BJ (cell line): ENCODE measurements at regions not wholly inside any gene's neighbourhood (a gene's known extent, or its start where the extent isn't known, plus 50 kb on each side); places are given as distances from the start of the nearest gene placed in this dataset.
"Not testable (repeated sequence)": the region's sequence is repeated elsewhere in the genome, so short reads cannot be mapped to it uniquely, and the experiment has no call there.

Experiments used
- CTCF ChIA-PET: fragments of 350-600 bp; formaldehyde crosslinking; extraction: SDS; loops from one replicate; lab custom pipeline; 2021; ENCODE audit warnings: antibody characterized with exemption, inconsistent platforms; lab: Yijun Ruan, JAX
- POLR2A ChIA-PET: fragments of 300-600 bp; sonication (Branson Sonifier 250); formaldehyde crosslinking; extraction: SDS; loops from one replicate; lab custom pipeline; 2021; ENCODE audit warnings: antibody characterized with exemption; lab: Charles Lee
- DNase-seq: peaks from one replicate; pipeline ENCODE4 v3.0.0-alpha.2; 2011; ENCODE audit warnings: low read depth
- H3K27me3 ChIP-seq: 2 replicates; pipeline ENCODE4 v1.6.0; 2011; ENCODE audit warnings: low read length; ENCODE audit not compliant: control insufficient read depth, insufficient read depth
- H3K36me3 ChIP-seq: 2 replicates; pipeline ENCODE4 v1.5.1; 2011; ENCODE audit warnings: low read length; ENCODE audit not compliant: control insufficient read depth, insufficient read depth
- H3K4me3 ChIP-seq: 2 replicates; pipeline ENCODE4 v1.5.1; 2011; ENCODE audit warnings: low read depth, mild to moderate bottlenecking, control low read depth, low read length
- TF ChIP-seq, protein P1 (sequence below): IDR thresholded peaks from 2 replicates; pipeline ENCODE4 v1.5.1; 2011; ENCODE audit warnings: low read depth, mild to moderate bottlenecking, control low read depth, inconsistent platforms, low read length, moderate library complexity; ENCODE audit not compliant: insufficient read depth

DNA sequence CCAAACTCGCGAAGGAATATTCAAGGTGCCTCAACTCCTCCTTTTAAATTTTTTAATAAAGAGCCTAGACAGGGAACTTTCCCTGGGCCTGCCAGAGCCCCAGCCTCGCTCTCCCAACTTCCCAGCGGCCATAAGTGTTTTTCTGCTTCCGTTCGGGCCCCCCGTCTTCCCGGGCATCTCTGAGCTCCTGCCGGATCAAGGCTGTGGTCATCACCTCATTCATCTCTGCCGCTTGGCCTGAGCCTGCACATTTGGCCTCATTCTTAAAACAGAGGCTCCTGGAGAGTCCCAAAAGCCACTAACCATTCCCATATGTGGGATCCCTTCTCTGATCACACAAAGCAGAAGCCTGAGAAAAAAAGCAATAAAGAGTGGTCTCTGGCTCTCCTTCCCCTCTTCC lies 969.1 kb upstream of the DEFB115 start:
- Histone ChIP-seq H3K4me3 (no peak overlapping the region), H3K36me3 (no peaks in the 10 kb centered on the region), H3K27me3 (no peaks in the 10 kb centered on the region)
- CTCF ChIA-PET: no interaction called here
- TF ChIP-seq, protein P1, sequence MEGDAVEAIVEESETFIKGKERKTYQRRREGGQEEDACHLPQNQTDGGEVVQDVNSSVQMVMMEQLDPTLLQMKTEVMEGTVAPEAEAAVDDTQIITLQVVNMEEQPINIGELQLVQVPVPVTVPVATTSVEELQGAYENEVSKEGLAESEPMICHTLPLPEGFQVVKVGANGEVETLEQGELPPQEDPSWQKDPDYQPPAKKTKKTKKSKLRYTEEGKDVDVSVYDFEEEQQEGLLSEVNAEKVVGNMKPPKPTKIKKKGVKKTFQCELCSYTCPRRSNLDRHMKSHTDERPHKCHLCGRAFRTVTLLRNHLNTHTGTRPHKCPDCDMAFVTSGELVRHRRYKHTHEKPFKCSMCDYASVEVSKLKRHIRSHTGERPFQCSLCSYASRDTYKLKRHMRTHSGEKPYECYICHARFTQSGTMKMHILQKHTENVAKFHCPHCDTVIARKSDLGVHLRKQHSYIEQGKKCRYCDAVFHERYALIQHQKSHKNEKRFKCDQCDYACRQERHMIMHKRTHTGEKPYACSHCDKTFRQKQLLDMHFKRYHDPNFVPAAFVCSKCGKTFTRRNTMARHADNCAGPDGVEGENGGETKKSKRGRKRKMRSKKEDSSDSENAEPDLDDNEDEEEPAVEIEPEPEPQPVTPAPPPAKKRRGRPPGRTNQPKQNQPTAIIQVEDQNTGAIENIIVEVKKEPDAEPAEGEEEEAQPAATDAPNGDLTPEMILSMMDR: no peak
- no peak for DNase-seq
- POLR2A ChIA-PET: no interaction called here

DNA sequence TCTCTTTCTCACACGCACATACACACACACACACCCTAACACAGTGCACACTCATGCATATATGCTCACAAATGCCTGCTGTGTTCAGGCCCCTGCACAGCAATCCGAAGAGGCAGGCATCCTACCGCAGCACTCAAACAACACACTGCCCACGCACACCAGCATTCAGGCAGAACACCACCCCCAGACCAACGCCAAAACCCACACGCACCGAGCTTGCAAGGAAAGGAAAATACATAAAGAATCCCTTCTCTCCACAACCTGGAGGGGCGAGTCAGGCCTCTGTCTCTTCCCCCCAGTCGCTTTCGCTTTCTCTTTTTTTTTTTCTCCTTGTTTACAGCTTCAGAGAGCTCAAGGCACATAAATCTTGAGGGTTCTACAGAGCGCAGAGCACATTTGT lies 968.4 kb upstream of the DEFB115 start:
- CTCF ChIA-PET: not testable (repeated sequence)

DNA sequence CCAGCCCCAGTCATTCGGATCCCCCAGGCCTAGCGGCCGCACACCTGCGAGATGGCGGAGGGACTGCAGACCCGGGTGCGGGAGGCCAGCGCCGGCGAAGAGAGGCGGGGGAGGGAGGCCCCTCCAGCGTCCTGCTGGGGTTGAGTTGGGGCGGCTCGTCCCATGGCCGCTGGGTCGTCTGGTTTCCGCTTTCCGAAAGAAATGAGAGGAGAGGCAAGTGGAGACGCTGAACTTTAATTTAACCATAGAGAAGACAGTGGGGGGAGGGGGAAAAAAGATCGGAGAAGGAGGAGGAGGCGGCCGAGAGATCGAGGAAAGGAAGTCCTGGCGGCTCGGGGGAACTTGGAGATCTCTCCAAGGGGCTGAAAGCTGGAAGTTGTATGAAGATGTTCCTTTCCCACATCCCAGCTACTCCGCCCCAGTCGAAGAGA lies 967.7 kb upstream of the DEFB115 start:
- H3K36me3 ChIP-seq, H3K4me3 ChIP-seq, POLR2A ChIA-PET, H3K27me3 ChIP-seq, CTCF ChIA-PET, DNase-seq: not testable (repeated sequence)

More for the DNA sequence above, 968.4 kb upstream of the DEFB115 start:
- DNase-seq, H3K4me3 ChIP-seq, H3K36me3 ChIP-seq, H3K27me3 ChIP-seq, POLR2A ChIA-PET: not testable (repeated sequence)

DNA sequence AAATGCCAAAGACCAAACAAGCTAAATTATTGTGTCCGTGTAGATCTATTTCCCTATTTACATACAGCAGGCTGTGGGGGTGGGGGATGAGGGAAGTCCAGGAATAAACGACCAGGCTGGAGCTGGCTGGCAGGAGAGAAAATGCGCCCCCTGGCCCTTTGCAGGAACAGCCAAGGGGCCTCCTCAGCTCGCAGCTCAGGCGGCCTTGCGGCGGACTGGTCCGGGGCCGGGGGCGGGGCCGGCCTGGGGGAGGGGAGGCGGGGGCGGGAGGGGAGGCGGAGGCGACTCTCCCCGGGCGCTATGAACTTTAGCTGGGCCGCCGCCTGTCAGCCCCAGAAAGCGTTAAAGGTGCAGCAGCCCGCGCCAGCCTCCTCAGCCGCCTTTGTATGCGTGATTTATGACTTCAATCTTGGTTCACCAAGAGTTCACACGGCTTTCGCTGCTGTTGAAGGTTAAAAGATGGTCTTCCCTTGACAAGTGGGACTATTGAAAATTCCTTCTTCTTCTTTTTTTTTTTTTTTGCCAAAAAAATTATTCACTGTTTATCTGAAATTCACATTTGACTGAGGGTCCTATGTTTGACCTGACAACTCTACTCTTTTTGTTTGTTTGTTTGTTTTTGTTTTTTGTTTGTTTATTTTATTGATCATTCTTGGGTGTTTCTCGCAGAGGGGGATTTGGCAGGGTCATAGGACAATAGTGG lies 967.0 kb upstream of the DEFB115 start:
- DNase-seq, H3K27me3 ChIP-seq, H3K4me3 ChIP-seq, CTCF ChIA-PET, POLR2A ChIA-PET, H3K36me3 ChIP-seq: not testable (repeated sequence)

DNA sequence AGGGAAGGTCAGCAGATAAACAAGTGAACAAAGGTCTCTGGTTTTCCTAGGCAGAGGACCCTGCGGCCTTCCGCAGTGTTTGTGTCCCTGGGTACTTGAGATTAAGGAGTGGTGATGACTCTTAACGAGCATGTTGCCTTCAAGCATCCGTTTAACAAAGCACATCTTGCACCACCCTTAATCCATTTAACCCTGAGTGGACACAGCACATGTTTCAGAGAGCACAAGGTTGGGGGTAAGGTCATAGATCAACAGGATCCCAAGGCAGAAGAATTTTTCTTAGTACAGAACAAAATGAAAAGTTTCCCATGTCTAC lies 966.4 kb upstream of the DEFB115 start:
- H3K4me3 ChIP-seq, CTCF ChIA-PET, H3K27me3 ChIP-seq, DNase-seq, H3K36me3 ChIP-seq, POLR2A ChIA-PET: not testable (repeated sequence)

DNA sequence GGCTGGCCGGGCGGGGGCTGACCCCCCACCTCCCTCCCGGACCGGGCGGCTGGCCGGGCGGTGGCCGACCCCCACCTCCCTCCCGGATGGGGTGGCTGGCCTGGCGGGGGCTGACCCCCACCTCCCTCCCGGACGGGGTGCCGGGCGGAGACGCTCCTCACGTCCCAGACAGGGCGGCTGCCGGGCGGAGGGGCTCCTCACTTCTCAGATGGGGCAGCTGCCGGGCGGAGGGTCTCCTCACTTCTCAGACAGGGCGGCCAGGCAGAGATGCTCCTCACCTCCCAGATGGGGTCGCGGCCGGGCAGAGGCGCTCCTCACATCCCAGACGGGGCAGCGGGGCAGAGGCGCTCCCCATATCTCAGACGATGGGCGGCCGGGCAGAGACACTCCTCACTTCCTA lies 965.8 kb upstream of the DEFB115 start:
- POLR2A ChIA-PET: not testable (repeated sequence)

DNA sequence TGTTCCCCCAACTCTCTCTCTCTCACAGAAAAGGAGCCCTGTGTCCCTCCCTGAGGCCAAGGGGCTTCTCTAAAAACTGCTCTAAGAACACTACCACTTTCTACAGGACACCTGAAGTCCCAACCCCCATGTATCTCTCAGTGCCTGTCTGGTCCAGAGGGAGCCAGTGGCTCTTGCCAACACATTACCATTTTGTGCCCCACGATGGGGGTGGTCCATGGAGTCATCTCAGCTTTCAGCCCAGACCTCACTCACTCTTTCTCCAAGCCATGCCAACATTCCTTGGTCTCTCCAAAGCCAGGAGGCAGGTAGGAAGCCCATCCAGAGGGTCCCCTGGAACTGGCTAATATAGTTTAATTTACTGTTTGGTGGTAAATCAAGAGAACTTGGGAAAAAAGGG lies 962.1 kb upstream of the DEFB115 start:
- CTCF ChIA-PET, H3K36me3 ChIP-seq: not testable (repeated sequence)

More for the DNA sequence above, 965.8 kb upstream of the DEFB115 start:
- H3K4me3 ChIP-seq, CTCF ChIA-PET, H3K36me3 ChIP-seq, H3K27me3 ChIP-seq, DNase-seq: not testable (repeated sequence)

DNA sequence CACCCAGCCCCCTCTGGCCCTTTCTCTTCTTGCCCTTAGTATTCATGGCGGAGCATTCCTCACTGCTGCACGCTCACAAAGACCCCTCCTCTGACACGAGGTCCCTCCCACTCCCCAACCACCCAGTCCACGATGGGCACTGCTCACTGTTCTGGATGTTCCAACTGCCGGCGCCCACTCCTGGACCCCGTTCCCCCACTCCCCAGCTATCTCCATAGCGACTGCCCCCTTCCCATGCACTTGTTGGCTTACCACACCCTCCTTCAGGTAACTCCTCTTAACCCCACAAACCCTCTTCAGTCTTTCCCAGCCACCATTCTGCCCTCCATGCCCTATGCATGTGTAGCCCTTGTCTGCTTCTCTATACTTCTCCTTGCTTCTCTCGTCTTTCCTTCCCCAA lies 961.5 kb upstream of the DEFB115 start:
- H3K27me3 ChIP-seq, H3K36me3 ChIP-seq, CTCF ChIA-PET, DNase-seq, H3K4me3 ChIP-seq, POLR2A ChIA-PET: not testable (repeated sequence)

More for the DNA sequence above, 962.1 kb upstream of the DEFB115 start:
- POLR2A ChIA-PET, H3K27me3 ChIP-seq, H3K4me3 ChIP-seq, DNase-seq: not testable (repeated sequence)

DNA sequence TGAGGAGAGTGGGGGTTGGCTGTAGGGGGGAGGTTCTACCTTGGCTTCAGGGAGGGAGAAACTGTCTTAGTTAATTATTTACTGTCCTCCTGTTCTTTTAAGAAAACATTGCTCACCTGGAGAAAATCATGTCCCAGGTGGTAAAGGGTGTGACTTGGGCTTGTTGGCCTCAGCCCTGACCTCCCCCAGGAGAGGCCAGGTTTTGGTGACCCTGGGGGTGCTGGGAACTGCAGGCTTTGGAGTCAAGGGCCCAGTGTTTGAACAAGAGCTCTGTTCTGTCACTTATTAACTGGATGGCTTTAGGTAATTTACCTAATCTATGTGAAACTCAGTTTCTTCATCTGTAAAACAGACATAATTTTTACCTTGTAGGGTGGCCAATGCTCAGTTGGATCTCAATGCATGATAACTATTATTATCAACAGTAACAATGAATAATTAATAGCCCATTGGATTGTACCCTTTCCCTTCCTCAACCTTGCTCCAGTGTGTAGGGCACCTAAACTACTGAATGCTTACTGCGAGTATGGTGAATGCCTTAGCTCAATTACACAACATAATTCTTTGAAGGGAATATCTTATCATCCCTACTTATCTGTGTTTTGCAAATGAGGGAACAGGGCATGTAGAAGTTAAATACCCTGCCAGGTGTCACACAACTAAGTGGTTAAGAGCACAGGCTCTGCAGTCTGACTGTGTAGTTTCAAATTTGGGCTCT lies 959.4 kb upstream of the DEFB115 start:
- H3K27me3 ChIP-seq, POLR2A ChIA-PET, DNase-seq, CTCF ChIA-PET, H3K4me3 ChIP-seq, H3K36me3 ChIP-seq: not testable (repeated sequence)

DNA sequence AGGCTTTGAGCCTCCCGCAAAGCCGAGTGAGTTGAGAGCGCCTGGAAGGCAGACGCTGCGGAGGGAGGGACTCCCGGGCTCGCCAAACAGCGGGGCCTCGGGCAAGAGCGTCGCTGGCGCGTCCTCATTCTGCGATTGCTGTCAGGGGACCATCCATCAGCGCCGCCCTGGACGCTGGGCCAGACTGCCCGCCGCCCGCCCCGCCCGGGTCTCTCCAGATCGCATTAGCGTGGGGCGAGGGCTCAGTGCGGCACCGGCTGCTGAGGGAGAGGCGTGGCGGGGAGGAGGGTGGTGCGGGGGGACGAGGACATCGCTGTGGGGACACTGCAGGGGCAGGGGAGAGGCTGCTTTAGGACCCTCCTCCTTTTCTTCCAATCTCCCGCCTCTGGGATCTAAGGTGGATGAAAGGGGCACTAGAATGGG lies 957.2 kb upstream of the DEFB115 start:
- DNase-seq, H3K36me3 ChIP-seq, CTCF ChIA-PET, H3K27me3 ChIP-seq, H3K4me3 ChIP-seq, POLR2A ChIA-PET: not testable (repeated sequence)

DNA sequence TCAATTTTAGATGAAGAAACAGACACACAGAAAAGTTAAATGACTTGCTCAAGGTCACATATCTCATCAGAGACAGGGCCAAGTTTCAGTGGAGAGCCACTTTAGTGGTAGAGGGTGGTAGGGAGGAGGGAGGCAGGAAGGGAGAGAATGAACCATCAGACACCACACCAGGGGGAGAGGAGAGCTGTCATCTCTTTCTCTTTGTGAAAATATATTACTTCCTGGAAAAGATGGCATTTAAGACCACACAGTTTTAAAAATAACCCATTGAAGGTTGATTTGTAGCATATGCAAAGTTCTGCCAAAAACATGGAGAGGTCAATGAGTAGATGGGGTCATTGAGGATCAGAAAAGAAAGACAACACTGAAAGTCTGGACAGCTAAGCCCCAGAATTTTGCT lies 954.7 kb upstream of the DEFB115 start:
- H3K27me3 ChIP-seq, POLR2A ChIA-PET, CTCF ChIA-PET, H3K36me3 ChIP-seq, H3K4me3 ChIP-seq, DNase-seq: not testable (repeated sequence)

DNA sequence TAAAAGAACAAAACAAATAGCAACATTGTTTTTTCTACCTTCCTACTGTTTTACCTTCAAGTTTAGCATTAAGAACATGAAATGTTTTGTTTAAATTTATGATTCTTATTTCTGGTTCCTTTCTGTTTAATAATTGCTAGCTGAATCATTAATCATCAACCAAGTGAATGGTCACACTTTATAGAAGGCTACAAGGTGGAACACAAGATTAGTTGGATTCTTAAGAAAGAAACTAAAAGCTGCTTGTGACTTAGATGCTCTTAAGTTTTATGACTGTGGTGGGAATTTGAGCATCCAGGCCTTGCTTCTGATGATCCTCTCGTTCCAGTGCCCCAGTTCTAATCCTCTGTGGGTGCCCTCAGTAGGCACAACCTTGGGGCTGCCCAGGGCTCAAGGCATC lies 947.5 kb upstream of the DEFB115 start:
- CTCF ChIA-PET, DNase-seq, POLR2A ChIA-PET, H3K4me3 ChIP-seq, H3K36me3 ChIP-seq, H3K27me3 ChIP-seq: not testable (repeated sequence)
